Posterior vena cava (tissue), 2 donors: ENCODE measurements at regions not wholly inside any gene's neighbourhood (a gene's known extent, or its start where the extent isn't known, plus 50 kb on each side); places are given as distances from the start of the nearest gene placed in this dataset.
"Not testable (repeated sequence)": the region's sequence is repeated elsewhere in the genome, so short reads cannot be mapped to it uniquely, and the experiment has no call there.

ENCODE experiments used
- DNase-seq: peaks from one replicate; pipeline ENCODE4 v3.0.0-alpha.2; 2020; ENCODE audit warnings: low spot score
- intact Hi-C, 2 donors: fragments of 100-400 bp; cut with DNase I; formaldehyde crosslinking; loops; one replicate each; pipeline versions ENCODE4 v1.14.1 to v1.14.2; 2022 to 2023
- donor health status: DM: yes; HTN: yes; CAD: no.
- donor health status: DM: yes; HTN: yes; CAD: no.

GRCh38 chr13:18600366-18600765 lies 581.3 kb downstream of the TUBA3C start:
- intact Hi-C loops, DNase-seq: not testable (repeated sequence)

- DNase-seq, intact Hi-C loops: not testable (repeated sequence)
These were observed 581.8 kb downstream of the TUBA3C start for GRCh38 chr13:18599791-18600211.

GRCh38 chr13:18598543-18598942 lies 583.1 kb downstream of the TUBA3C start:
- DNase-seq, intact Hi-C loops: not testable (repeated sequence)

- DNase-seq, intact Hi-C loops: not testable (repeated sequence)
These were observed 583.7 kb downstream of the TUBA3C start for GRCh38 chr13:18597940-18598339.

GRCh38 chr13:18577103-18577502 lies 604.5 kb downstream of the TUBA3C start:
- intact Hi-C loops, result not testable (repeated sequence)

GRCh38 chr13:18567890-18568289 lies 613.7 kb downstream of the TUBA3C start:
- intact Hi-C loops, result not testable (repeated sequence)
- DNase-seq, result peak; percentile 49

More at GRCh38 chr13:18577103-18577502, 604.5 kb downstream of the TUBA3C start:
- not testable (repeated sequence) for DNase-seq
